Testis (tissue), 2 donors: ENCODE measurements at regions not wholly inside any gene's neighbourhood (a gene's known extent, or its start where the extent isn't known, plus 50 kb on each side); places are given as distances from the start of the nearest gene placed in this dataset.

Experiments used
- DNase-seq: peaks from one replicate; pipeline ENCODE4 v3.0.0-alpha.2; 2019
- H3K27ac ChIP-seq, 2 donors: fragments of 200-600 bp; sonication (generic); one replicate each; pipeline ENCODE4 v1.5.1; 2019
- H3K27me3 ChIP-seq: fragments of 200-600 bp; sonication (generic); one replicate; pipeline ENCODE4 v1.5.1; 2019
- H3K36me3 ChIP-seq: fragments of 200-600 bp; sonication (generic); one replicate; pipeline ENCODE4 v1.5.1; 2017; ENCODE audit warnings: low read depth; ENCODE audit errors: missing control alignments
- H3K4me1 ChIP-seq: fragments of 200-600 bp; sonication (generic); one replicate; pipeline ENCODE4 v1.5.1; 2019
- H3K4me3 ChIP-seq, 2 donors: fragments of 200-600 bp; sonication (generic); one replicate each; pipeline ENCODE4 v1.5.1; 2017 to 2019
- H3K9me3 ChIP-seq: fragments of 200-600 bp; sonication (generic); one replicate; pipeline ENCODE4 v1.5.1; 2017
- CTCF ChIP-seq, 3 experiments: fragments of 450-650 bp in 2 of 3; fragments of 200-600 bp in 1 of 3; sonication (generic) in 1 of 3; IDR thresholded peaks; one replicate each; pipeline ENCODE4 v1.5.1; 2016 to 2019; ENCODE audit warnings: antibody characterized with exemption in 3 of 3, mild to moderate bottlenecking in 2 of 3, moderate library complexity in 1 of 3
- POLR2A ChIP-seq: fragments of 450-650 bp; IDR thresholded peaks from one replicate; pipeline ENCODE4 v1.6.1; 2017; ENCODE audit warnings: antibody characterized with exemption, mild to moderate bottlenecking, moderate library complexity
- WGBS, 2 donors: methylation state at CpG; one replicate each; pipeline ENCODE4 v1.1.5; 2018; 5-methylcytosine and 5-hydroxymethylcytosine counted together
- intact Hi-C: fragments of 100-400 bp; cut with DNase I; formaldehyde crosslinking; loops from one replicate; pipeline ENCODE4 v1.15.1; 2023; ENCODE audit warnings: low total_unique reads

GRCh38 chr15:35151782-35152181, 66.7 kb upstream of the NANOGP8 start:
- TF ChIP-seq CTCF (IDR thresholded peaks at IDR 0.05) (no peak), POLR2A (no peak)
- H3K27me3 ChIP-seq = no peaks in the 10 kb centered on the region
- no peak overlapping the region for H3K4me3 ChIP-seq
- no peak overlapping the region for H3K27ac ChIP-seq
- H3K36me3 ChIP-seq = no peaks in the 10 kb centered on the region
- intact Hi-C loops = no loop called here
- no peaks in the 10 kb centered on the region for H3K9me3 ChIP-seq
- H3K4me1 ChIP-seq = no peaks in the 10 kb centered on the region
- 87 to 88% methylated on average over 8 of the region's 8 CpGs for WGBS, 2 donors
- DNase-seq = no peak

- TF ChIP-seq CTCF (IDR thresholded peaks at IDR 0.05) (no peak), POLR2A (no peak)
- no peaks in the 10 kb centered on the region for H3K36me3 ChIP-seq
- WGBS, 2 donors = 95 to 96% methylated on average over 2 of the region's 2 CpGs
- no peaks in the 10 kb centered on the region for H3K4me1 ChIP-seq
- H3K27ac ChIP-seq = no peak overlapping the region
- no peak for DNase-seq
- H3K4me3 ChIP-seq = no peak overlapping the region
- no peaks in the 10 kb centered on the region for H3K9me3 ChIP-seq
- no peaks in the 10 kb centered on the region for H3K27me3 ChIP-seq
- intact Hi-C loops = no loop called here
These were observed 66.3 kb upstream of the NANOGP8 start for GRCh38 chr15:35151381-35151780.

- WGBS, 2 donors = 82 to 87% methylated on average over 3 of the region's 3 CpGs
These were observed 65.3 kb upstream of the NANOGP8 start for GRCh38 chr15:35150361-35150760.

GRCh38 chr15:35145336-35145735, 60.2 kb upstream of the NANOGP8 start:
- WGBS, 2 donors = 83 to 92% methylated on average over 1 of the region's 1 CpG
- Histone ChIP-seq H3K4me3 (no peak overlapping the region), H3K4me1 (no peaks in the 10 kb centered on the region), H3K9me3 (no peaks in the 10 kb centered on the region), H3K27me3 (no peaks in the 10 kb centered on the region), H3K36me3 (no peaks in the 10 kb centered on the region), H3K27ac (no peak overlapping the region)
- TF ChIP-seq CTCF (IDR thresholded peaks at IDR 0.05) = no peak
- intact Hi-C loops = no loop called here
- DNase-seq = no peak

More at GRCh38 chr15:35150361-35150760, 65.3 kb upstream of the NANOGP8 start:
- no peak overlapping the region for H3K4me3 ChIP-seq
- no peak for DNase-seq
- no peaks in the 10 kb centered on the region for H3K36me3 ChIP-seq
- H3K27ac ChIP-seq = no peak overlapping the region
- TF ChIP-seq CTCF (IDR thresholded peaks at IDR 0.05) (no peak), POLR2A (no peak)
- no peaks in the 10 kb centered on the region for H3K9me3 ChIP-seq
- no peaks in the 10 kb centered on the region for H3K4me1 ChIP-seq
- H3K27me3 ChIP-seq = no peaks in the 10 kb centered on the region
- intact Hi-C loops = no loop called here

GRCh38 chr15:35142578-35142977, 57.5 kb upstream of the NANOGP8 start:
- no peak overlapping the region for H3K4me3 ChIP-seq
- no peaks in the 10 kb centered on the region for H3K27me3 ChIP-seq
- DNase-seq = no peak
- WGBS, 2 donors = 61 to 69% methylated on average over 3 of the region's 3 CpGs
- no peaks in the 10 kb centered on the region for H3K4me1 ChIP-seq
- no peak overlapping the region for H3K27ac ChIP-seq
- TF ChIP-seq CTCF (IDR thresholded peaks at IDR 0.05) (no peak), POLR2A (no peak)
- H3K9me3 ChIP-seq = no peaks in the 10 kb centered on the region
- intact Hi-C loops = no loop called here
- no peaks in the 10 kb centered on the region for H3K36me3 ChIP-seq
